Right atrium auricular region (tissue), 2 donors: ENCODE measurements at regions not wholly inside any gene's neighbourhood (a gene's known extent, or its start where the extent isn't known, plus 50 kb on each side); places are given as distances from the start of the nearest gene placed in this dataset.
"Not testable (repeated sequence)": the region's sequence is repeated elsewhere in the genome, so short reads cannot be mapped to it uniquely, and the experiment has no call there.

ENCODE experiments used
- DNase-seq: peaks from one replicate; pipeline ENCODE4 v3.0.0-alpha.2; 2019; ENCODE audit warnings: low spot score
- H3K27ac ChIP-seq, 2 donors: fragments of 200-600 bp; sonication (generic); 1 replicate in 1 of 2; 2 replicates in 1 of 2; pipeline ENCODE4 v1.5.1; 2016 to 2019
- H3K27me3 ChIP-seq, 2 donors: fragments of 200-600 bp; sonication (generic); one replicate each; pipeline versions ENCODE4 v1.5.1 to v1.6.0; 2017 to 2019
- H3K36me3 ChIP-seq: fragments of 200-600 bp; sonication (generic); one replicate; pipeline ENCODE4 v1.5.1; 2016
- H3K4me1 ChIP-seq, 2 donors: fragments of 200-600 bp; sonication (generic); one replicate each; pipeline versions ENCODE4 v1.5.1 to v1.6.0; 2017 to 2019
- H3K4me3 ChIP-seq, 2 donors: fragments of 200-600 bp; sonication (generic); 1 replicate in 1 of 2; 2 replicates in 1 of 2; pipeline ENCODE4 v1.5.1; 2017 to 2019; ENCODE audit warnings: mild to moderate bottlenecking in 1 of 2, moderate library complexity in 1 of 2
- H3K9me3 ChIP-seq, 2 donors: fragments of 200-600 bp; sonication (generic); one replicate each; pipeline ENCODE4 v1.5.1; 2019
- CTCF ChIP-seq, 2 donors: fragments of 200-600 bp; sonication (generic); IDR thresholded peaks; one replicate each; pipeline ENCODE4 v1.5.1; 2019; ENCODE audit warnings: antibody characterized with exemption in 2 of 2

- DNase-seq, result not testable (repeated sequence)
These were observed 198.0 kb downstream of the MEIS1 start for GRCh38 chr2:66632882-66633281.

GRCh38 chr2:66633631-66634030 lies 198.7 kb downstream of the MEIS1 start:
- TF ChIP-seq CTCF (IDR thresholded peaks at IDR 0.05), result no peak
- Histone ChIP-seq H3K9me3 (no peaks in the 10 kb centered on the region), H3K36me3 (no peaks in the 10 kb centered on the region), H3K27me3 (no peaks in the 10 kb centered on the region), H3K4me3 (no peak overlapping the region), H3K27ac (no peak overlapping the region), H3K4me1 (no peaks in the 10 kb centered on the region)
- DNase-seq, result no peak

More at GRCh38 chr2:66632882-66633281, 198.0 kb downstream of the MEIS1 start:
- H3K4me3 ChIP-seq, H3K27me3 ChIP-seq, H3K27ac ChIP-seq, H3K36me3 ChIP-seq, H3K4me1 ChIP-seq, H3K9me3 ChIP-seq: not testable (repeated sequence)

- no peak for TF ChIP-seq CTCF (IDR thresholded peaks at IDR 0.05)
- Histone ChIP-seq H3K4me1 (no peaks in the 10 kb centered on the region), H3K9me3 (no peaks in the 10 kb centered on the region), H3K36me3 (no peaks in the 10 kb centered on the region), H3K27ac (no peak overlapping the region), H3K4me3 (no peak overlapping the region), H3K27me3 (no peaks in the 10 kb centered on the region)
- no peak for DNase-seq
These were observed 199.9 kb downstream of the MEIS1 start for GRCh38 chr2:66634784-66635183.

GRCh38 chr2:66641685-66642084 lies 206.8 kb downstream of the MEIS1 start:
- no peak for DNase-seq

GRCh38 chr2:66648081-66648480 lies 213.2 kb downstream of the MEIS1 start:
- not testable (repeated sequence) for H3K27ac ChIP-seq, DNase-seq, H3K4me1 ChIP-seq, H3K4me3 ChIP-seq, H3K36me3 ChIP-seq, H3K9me3 ChIP-seq, H3K27me3 ChIP-seq

More at GRCh38 chr2:66641685-66642084, 206.8 kb downstream of the MEIS1 start:
- Histone ChIP-seq H3K27me3 (no peaks in the 10 kb centered on the region), H3K27ac (no peak overlapping the region), H3K9me3 (no peaks in the 10 kb centered on the region), H3K4me1 (no peaks in the 10 kb centered on the region), H3K4me3 (no peak overlapping the region), H3K36me3 (no peaks in the 10 kb centered on the region)
- no peak for TF ChIP-seq CTCF (IDR thresholded peaks at IDR 0.05)

GRCh38 chr2:66649006-66649405 lies 214.1 kb downstream of the MEIS1 start:
- Histone ChIP-seq H3K27ac (no peak overlapping the region), H3K4me1 (no peaks in the 10 kb centered on the region), H3K27me3 (no peaks in the 10 kb centered on the region), H3K36me3 (no peaks in the 10 kb centered on the region), H3K9me3 (no peaks in the 10 kb centered on the region), H3K4me3 (no peak overlapping the region)
- DNase-seq, result no peak
- no peak for TF ChIP-seq CTCF (IDR thresholded peaks at IDR 0.05)

GRCh38 chr2:66651295-66651694 lies 216.4 kb downstream of the MEIS1 start:
- H3K27me3 ChIP-seq, result no peaks in the 10 kb centered on the region
- H3K4me3 ChIP-seq, result no peak overlapping the region
- no peaks in the 10 kb centered on the region for H3K4me1 ChIP-seq
- H3K27ac ChIP-seq, result no peak overlapping the region
- H3K9me3 ChIP-seq, result no peaks in the 10 kb centered on the region
- no peak for TF ChIP-seq CTCF (IDR thresholded peaks at IDR 0.05)
- no peaks in the 10 kb centered on the region for H3K36me3 ChIP-seq
- DNase-seq, result no peak
